DOHH2 (cell line): ENCODE measurements at regions not wholly inside any gene's neighbourhood (a gene's known extent, or its start where the extent isn't known, plus 50 kb on each side); places are given as distances from the start of the nearest gene placed in this dataset.

Experiments used
- H3F3A ChIP-seq: fragments of 200-600 bp; sonication (generic), shearing (Covaris generic); 2 replicates; pipeline ENCODE4 v1.6.0; 2016; ENCODE audit warnings: antibody characterized with exemption, mild to moderate bottlenecking; ENCODE audit not compliant: control insufficient read depth, insufficient read depth
- H3K27ac ChIP-seq: fragments of 200-600 bp; sonication (generic); 2 replicates; pipeline ENCODE4 v1.5.1; 2014; ENCODE audit warnings: low read depth, mild to moderate bottlenecking, low read length, moderate library complexity
- H3K27me3 ChIP-seq: fragments of 200-600 bp; sonication (generic); 2 replicates; pipeline ENCODE4 v1.6.1; 2014; ENCODE audit warnings: mild to moderate bottlenecking, low read length, mixed read lengths; ENCODE audit not compliant: control insufficient read depth
- H3K36me3 ChIP-seq: fragments of 200-600 bp; sonication (generic); 2 replicates; pipeline ENCODE4 v1.6.1; 2014; ENCODE audit warnings: mild to moderate bottlenecking, low read length, moderate library complexity, mixed read lengths; ENCODE audit not compliant: control insufficient read depth
- H3K4me1 ChIP-seq: fragments of 200-600 bp; sonication (generic); 2 replicates; pipeline ENCODE4 v1.6.1; 2014; ENCODE audit warnings: mild to moderate bottlenecking, low read length, mixed read lengths; ENCODE audit not compliant: control insufficient read depth
- H3K4me2 ChIP-seq: fragments of 200-600 bp; sonication (generic); 2 replicates; pipeline ENCODE4 v1.6.0; 2014; ENCODE audit warnings: mild to moderate bottlenecking, low read length, moderate library complexity
- H3K4me3 ChIP-seq: fragments of 200-600 bp; sonication (generic); 2 replicates; pipeline ENCODE4 v1.5.1; 2014; ENCODE audit warnings: mild to moderate bottlenecking, low read length, mixed read lengths
- H3K79me2 ChIP-seq: fragments of 200-600 bp; sonication (generic); 2 replicates; pipeline ENCODE4 v1.6.1; 2014; ENCODE audit warnings: mild to moderate bottlenecking, low read length, mixed read lengths; ENCODE audit not compliant: control insufficient read depth
- H3K9me2 ChIP-seq: fragments of 200-600 bp; sonication (generic); replicated peaks from 2 replicates; pipeline ENCODE4 v1.6.1; 2014; ENCODE audit warnings: mild to moderate bottlenecking, low read length, mixed read lengths; ENCODE audit not compliant: control insufficient read depth
- H3K9me3 ChIP-seq: fragments of 200-600 bp; sonication (generic); 2 replicates; pipeline ENCODE4 v1.6.1; 2014; ENCODE audit warnings: antibody characterized with exemption, low read length, mixed read lengths; ENCODE audit not compliant: control insufficient read depth, insufficient read depth
- H4K20me1 ChIP-seq: fragments of 200-600 bp; sonication (generic); 2 replicates; pipeline ENCODE4 v1.6.0; 2014; ENCODE audit warnings: low read depth, mild to moderate bottlenecking, antibody characterized with exemption, low read length, moderate library complexity; ENCODE audit not compliant: control insufficient read depth, insufficient read depth
- EZH2phosphoT487 ChIP-seq: fragments of 200-600 bp; sonication (generic); IDR thresholded peaks from 2 replicates; pipeline ENCODE4 v1.6.1; 2017; ENCODE audit warnings: borderline replicate concordance, mild to moderate bottlenecking, antibody characterized with exemption, low read length, moderate library complexity, mixed read lengths
- TF ChIP-seq, protein P1 (sequence below): fragments of 200-600 bp; sonication (generic); IDR thresholded peaks from one replicate; pipeline ENCODE4 v1.5.1; 2014; ENCODE audit warnings: antibody characterized with exemption, mild to moderate bottlenecking, low read depth, low read length; ENCODE audit not compliant: poor library complexity, severe bottlenecking

DNA sequence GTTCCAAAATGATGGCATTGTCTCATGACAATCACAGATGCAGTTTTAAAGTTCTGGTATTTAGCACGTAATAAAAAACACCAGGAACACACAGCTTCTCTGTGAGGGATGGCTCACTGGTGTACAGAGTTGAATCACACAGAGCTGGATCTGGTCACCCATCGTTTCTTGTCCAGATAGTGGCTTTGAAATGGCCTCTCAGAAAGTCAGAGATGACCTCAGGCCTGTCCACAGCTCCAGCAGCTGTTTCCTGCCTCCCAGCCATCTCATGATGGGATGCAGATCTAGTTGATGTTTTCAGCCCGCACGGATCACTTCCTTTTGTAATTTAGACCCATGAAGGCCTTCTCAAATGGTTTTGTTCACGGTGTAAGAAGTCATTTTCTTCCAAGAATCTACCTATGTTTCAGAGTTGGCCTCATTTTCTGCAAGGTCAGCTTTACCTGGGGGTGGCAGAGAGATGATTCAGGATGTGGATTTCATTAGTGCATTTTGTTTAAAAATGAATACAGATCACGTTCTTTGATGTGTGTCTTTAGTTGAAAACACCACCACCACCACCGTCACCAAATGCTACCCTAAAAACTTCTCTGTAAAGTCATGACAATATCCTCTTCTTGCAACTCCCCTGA, 166.2 kb downstream of the SNX10 start:
- H4K20me1 ChIP-seq, result no peaks in the 10 kb centered on the region
- no peaks in the 10 kb centered on the region for H3K9me3 ChIP-seq
- no peaks in the 10 kb centered on the region for H3K9me2 ChIP-seq
- no peak overlapping the region for H3K27ac ChIP-seq
- no peak overlapping the region for H3K4me2 ChIP-seq
- H3K27me3 ChIP-seq, result peaks cover 24% of the 10 kb centered on the region
- no peaks in the 10 kb centered on the region for H3K79me2 ChIP-seq
- H3K36me3 ChIP-seq, result no peaks in the 10 kb centered on the region
- TF ChIP-seq, protein P1, sequence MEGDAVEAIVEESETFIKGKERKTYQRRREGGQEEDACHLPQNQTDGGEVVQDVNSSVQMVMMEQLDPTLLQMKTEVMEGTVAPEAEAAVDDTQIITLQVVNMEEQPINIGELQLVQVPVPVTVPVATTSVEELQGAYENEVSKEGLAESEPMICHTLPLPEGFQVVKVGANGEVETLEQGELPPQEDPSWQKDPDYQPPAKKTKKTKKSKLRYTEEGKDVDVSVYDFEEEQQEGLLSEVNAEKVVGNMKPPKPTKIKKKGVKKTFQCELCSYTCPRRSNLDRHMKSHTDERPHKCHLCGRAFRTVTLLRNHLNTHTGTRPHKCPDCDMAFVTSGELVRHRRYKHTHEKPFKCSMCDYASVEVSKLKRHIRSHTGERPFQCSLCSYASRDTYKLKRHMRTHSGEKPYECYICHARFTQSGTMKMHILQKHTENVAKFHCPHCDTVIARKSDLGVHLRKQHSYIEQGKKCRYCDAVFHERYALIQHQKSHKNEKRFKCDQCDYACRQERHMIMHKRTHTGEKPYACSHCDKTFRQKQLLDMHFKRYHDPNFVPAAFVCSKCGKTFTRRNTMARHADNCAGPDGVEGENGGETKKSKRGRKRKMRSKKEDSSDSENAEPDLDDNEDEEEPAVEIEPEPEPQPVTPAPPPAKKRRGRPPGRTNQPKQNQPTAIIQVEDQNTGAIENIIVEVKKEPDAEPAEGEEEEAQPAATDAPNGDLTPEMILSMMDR, result no peak
- TF ChIP-seq EZH2phosphoT487, result no peak
- H3K4me1 ChIP-seq, result no peaks in the 10 kb centered on the region
- no peaks in the 10 kb centered on the region for H3F3A ChIP-seq
- no peak overlapping the region for H3K4me3 ChIP-seq

DNA sequence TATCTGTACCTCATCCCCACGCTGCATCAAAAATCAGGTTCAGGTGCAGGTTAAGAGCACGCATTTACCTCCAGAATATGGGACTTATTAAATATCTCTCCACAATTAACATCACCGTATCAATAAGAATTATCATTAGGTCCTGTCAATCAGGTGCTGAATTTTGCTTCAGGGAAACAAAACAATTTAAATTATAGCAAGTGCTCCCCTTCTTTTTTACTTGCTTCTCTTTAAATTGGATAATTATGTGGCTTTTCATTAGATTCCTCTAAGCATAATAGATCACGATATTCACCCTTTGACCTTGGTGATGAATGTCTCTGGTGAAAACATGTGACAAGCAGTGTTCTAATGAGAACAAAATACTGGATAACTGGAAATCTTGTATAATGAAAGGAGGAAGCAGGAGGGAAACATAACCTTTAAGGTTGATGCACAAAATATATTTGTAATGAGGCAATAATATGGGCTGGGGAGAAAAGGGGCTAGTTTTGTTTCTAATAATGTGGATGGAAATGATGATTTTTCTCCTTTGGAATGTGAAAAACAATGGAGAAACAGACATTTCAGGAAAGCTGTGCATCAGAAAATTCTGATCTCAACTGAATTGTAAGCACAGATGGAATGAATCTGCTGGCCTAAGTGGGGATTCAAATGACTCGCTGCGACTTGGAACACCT, 166.9 kb downstream of the SNX10 start:
- no peak overlapping the region for H3K4me3 ChIP-seq

DNA sequence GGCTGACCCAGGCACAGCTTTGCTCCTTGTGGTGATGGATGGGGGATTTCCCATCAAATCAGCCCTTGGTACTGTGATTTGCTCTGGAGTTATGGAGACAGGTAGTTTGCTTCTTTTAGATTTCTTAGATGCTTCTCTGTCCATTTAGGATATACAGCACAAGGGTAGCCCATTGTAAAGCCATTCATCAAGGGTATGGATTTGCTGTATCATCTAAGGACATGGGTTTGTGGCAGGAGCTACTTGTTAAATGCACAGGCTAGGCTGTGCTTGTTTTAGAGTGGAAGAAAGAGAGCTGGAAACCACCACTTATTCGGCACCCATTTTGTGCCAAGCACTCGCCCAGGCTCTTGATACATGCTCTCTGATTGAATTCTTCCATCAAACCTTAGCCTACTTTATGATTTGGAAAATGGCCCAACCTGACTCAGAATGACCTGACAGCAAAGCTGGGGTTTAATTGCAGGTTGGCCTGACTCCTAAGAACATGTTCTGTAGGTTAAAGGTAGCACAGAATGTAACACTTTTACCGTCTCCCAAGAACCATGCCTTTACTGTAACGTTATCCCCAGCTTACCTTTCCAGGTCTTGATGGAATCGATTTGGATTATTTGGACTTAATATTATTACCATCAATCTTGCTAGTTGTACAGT, 168.0 kb downstream of the SNX10 start:
- Histone ChIP-seq H4K20me1 (no peaks in the 10 kb centered on the region), H3K9me3 (no peaks in the 10 kb centered on the region), H3K79me2 (no peaks in the 10 kb centered on the region), H3K36me3 (no peaks in the 10 kb centered on the region), H3K9me2 (no peaks in the 10 kb centered on the region), H3K4me1 (no peaks in the 10 kb centered on the region), H3K27ac (no peak overlapping the region), H3K4me2 (no peak overlapping the region), H3K27me3 (peaks cover 24% of the 10 kb centered on the region), H3F3A (no peaks in the 10 kb centered on the region), H3K4me3 (no peak overlapping the region)
- TF ChIP-seq EZH2phosphoT487, result no peak
- TF ChIP-seq, protein P1, result no peak

More for the DNA sequence above, 166.9 kb downstream of the SNX10 start:
- Histone ChIP-seq H3K4me2 (no peak overlapping the region), H4K20me1 (no peaks in the 10 kb centered on the region), H3K27me3 (peaks cover 24% of the 10 kb centered on the region), H3K4me1 (no peaks in the 10 kb centered on the region), H3K27ac (no peak overlapping the region), H3K9me2 (no peaks in the 10 kb centered on the region), H3K36me3 (no peaks in the 10 kb centered on the region), H3K9me3 (no peaks in the 10 kb centered on the region), H3F3A (no peaks in the 10 kb centered on the region), H3K79me2 (no peaks in the 10 kb centered on the region)
- no peak for TF ChIP-seq EZH2phosphoT487
- TF ChIP-seq, protein P1, result no peak
